Activated CD8-positive, alpha-beta T cell treated with anti-CD3 and anti-CD28 coated beads for 36 hours (primary cell): ENCODE measurements at regions not wholly inside any gene's neighbourhood (a gene's known extent, or its start where the extent isn't known, plus 50 kb on each side); places are given as distances from the start of the nearest gene placed in this dataset.

Source experiments
- ATAC-seq: fragments of 200-7000 bp; cut with Tn5 transposase; one replicate; pipeline ENCODE4 v1.10.0; 2021; ENCODE audit warnings: mild to moderate bottlenecking, moderate library complexity
- CTCF ChIA-PET: fragments of 350-600 bp; sonication (Branson Sonifier 250); formaldehyde crosslinking; loops from one replicate; lab custom pipeline; 2021; ENCODE audit warnings: antibody characterized with exemption; lab: Charles Lee
- POLR2A ChIA-PET: fragments of 350-600 bp; sonication (Branson Sonifier 250); formaldehyde crosslinking; loops from one replicate; lab custom pipeline; 2021; ENCODE audit warnings: antibody characterized with exemption; lab: Charles Lee
- DNase-seq: peaks from one replicate; pipeline ENCODE4 v3.0.0-alpha.2; 2020
- H3K27ac Mint-ChIP-seq: one replicate; pipeline ENCODE4 v1.8.0; 2021; ENCODE audit warnings: mild to moderate bottlenecking, mixed read lengths
- H3K27me3 Mint-ChIP-seq: one replicate; pipeline ENCODE4 v1.8.0; 2021; ENCODE audit warnings: mixed read lengths
- H3K36me3 Mint-ChIP-seq: one replicate; pipeline ENCODE4 v1.8.0; 2021; ENCODE audit warnings: low read depth, mixed read lengths
- H3K4me1 Mint-ChIP-seq: one replicate; pipeline ENCODE4 v1.8.0; 2021; ENCODE audit warnings: low read depth, mixed read lengths
- H3K4me3 Mint-ChIP-seq: one replicate; pipeline ENCODE4 v1.8.0; 2021; ENCODE audit warnings: mild to moderate bottlenecking, moderate library complexity, mixed read lengths
- H3K9me3 Mint-ChIP-seq: one replicate; pipeline ENCODE4 v1.8.0; 2021; ENCODE audit warnings: mixed read lengths
- intact Hi-C: fragments of 100-400 bp; cut with micrococcal nuclease; formaldehyde crosslinking; loops from one replicate; pipeline ENCODE4 v1.10.0; 2022
- TF ChIP-seq, protein P1 (sequence below): fragments of 200-600 bp; IDR thresholded peaks from one replicate; pipeline ENCODE4 v1.8.0; 2022; ENCODE audit warnings: antibody characterized with exemption, mild to moderate bottlenecking

DNA sequence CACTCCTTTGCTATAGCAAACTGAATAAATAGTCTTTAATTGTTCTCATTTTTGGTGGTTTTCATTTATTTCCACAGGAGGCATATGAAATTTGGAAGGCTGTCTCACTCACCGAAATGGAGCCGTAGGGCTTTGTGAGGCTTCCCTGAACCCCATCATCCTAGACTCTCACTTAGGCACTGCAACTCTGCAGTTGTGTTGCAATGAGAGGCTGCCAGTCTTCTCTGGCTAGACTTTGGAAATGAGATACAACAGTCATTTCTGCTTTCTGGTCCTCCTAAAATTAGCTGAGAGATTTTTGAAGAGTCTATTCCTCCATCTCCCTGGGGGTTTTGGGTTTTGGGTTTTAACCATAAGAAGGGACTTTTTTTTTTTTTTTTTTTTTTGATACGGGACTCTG is 146.5 kb downstream of the SH3BGRL start:
- no peak overlapping the region for H3K4me3 Mint-ChIP-seq
- DNase-seq (no peak), ATAC-seq (no peak)
- no peaks in the 10 kb centered on the region for H3K27me3 Mint-ChIP-seq
- intact Hi-C loops, result no loop called here
- no peak overlapping the region for H3K27ac Mint-ChIP-seq
- H3K9me3 Mint-ChIP-seq, result no peaks in the 10 kb centered on the region
- TF ChIP-seq, protein P1, sequence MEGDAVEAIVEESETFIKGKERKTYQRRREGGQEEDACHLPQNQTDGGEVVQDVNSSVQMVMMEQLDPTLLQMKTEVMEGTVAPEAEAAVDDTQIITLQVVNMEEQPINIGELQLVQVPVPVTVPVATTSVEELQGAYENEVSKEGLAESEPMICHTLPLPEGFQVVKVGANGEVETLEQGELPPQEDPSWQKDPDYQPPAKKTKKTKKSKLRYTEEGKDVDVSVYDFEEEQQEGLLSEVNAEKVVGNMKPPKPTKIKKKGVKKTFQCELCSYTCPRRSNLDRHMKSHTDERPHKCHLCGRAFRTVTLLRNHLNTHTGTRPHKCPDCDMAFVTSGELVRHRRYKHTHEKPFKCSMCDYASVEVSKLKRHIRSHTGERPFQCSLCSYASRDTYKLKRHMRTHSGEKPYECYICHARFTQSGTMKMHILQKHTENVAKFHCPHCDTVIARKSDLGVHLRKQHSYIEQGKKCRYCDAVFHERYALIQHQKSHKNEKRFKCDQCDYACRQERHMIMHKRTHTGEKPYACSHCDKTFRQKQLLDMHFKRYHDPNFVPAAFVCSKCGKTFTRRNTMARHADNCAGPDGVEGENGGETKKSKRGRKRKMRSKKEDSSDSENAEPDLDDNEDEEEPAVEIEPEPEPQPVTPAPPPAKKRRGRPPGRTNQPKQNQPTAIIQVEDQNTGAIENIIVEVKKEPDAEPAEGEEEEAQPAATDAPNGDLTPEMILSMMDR, result no peak
- CTCF ChIA-PET, result no interaction called here
- H3K4me1 Mint-ChIP-seq, result no peaks in the 10 kb centered on the region
- POLR2A ChIA-PET, result no interaction called here
- peaks cover 4% of the 10 kb centered on the region for H3K36me3 Mint-ChIP-seq

DNA sequence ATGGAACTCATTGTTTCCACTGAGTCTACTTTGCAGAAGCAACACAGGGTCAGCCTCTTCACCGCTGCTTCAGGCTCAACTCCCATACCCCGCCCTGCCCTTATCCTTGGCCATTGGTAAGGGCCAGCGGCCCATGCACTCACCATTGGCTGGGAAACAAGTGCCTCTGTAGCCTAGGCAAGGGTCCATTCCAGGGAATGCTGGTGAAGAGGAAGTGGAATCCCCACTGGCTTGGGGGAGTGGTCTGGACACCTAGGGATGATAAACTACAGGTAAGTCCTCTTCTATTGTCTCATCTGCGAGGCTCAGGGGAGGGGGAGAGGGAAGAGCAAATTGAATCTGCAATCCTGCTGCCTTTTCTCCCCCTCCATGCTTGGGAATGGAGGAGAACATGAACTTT is 153.1 kb downstream of the SH3BGRL start:
- no peaks in the 10 kb centered on the region for H3K27me3 Mint-ChIP-seq
- ATAC-seq, result no peak
- TF ChIP-seq, protein P1, result no peak
- no peaks in the 10 kb centered on the region for H3K36me3 Mint-ChIP-seq
- no peaks in the 10 kb centered on the region for H3K4me1 Mint-ChIP-seq
- CTCF ChIA-PET, result no interaction called here
- intact Hi-C loops, result no loop called here
- peaks cover 3% of the 10 kb centered on the region for H3K9me3 Mint-ChIP-seq
- H3K27ac Mint-ChIP-seq, result no peak overlapping the region
- no peak for DNase-seq
- H3K4me3 Mint-ChIP-seq, result no peak overlapping the region
- POLR2A ChIA-PET, result no interaction called here

DNA sequence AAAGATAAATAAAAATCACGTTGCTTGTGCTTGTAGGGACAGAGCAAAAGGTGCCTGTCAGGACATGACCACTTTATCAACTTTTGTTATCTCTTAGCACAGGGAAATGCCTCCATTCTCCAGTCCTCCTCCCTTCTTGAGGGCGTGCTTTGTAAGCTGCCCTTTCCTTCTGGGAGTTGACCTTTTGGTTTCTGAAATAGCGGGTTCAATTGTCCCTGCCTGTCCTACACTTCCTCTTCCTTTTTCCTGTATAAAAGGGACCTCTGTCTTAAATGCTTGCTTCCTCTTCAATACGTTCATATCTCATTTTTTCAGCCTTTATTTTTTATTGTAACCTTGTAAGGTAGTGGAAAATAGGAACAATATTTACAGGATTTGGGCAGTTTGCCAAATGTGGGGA is 153.5 kb downstream of the SH3BGRL start:
- Mint-ChIP-seq H3K4me3 (no peak overlapping the region), H3K9me3 (peaks cover 3% of the 10 kb centered on the region), H3K36me3 (no peaks in the 10 kb centered on the region), H3K27ac (no peak overlapping the region), H3K4me1 (no peaks in the 10 kb centered on the region), H3K27me3 (no peaks in the 10 kb centered on the region)
- ATAC-seq (no peak), DNase-seq (no peak)
- intact Hi-C loops, result no loop called here
- TF ChIP-seq, protein P1, result no peak
- ChIA-PET POLR2A (no interaction called here), CTCF (no interaction called here)

DNA sequence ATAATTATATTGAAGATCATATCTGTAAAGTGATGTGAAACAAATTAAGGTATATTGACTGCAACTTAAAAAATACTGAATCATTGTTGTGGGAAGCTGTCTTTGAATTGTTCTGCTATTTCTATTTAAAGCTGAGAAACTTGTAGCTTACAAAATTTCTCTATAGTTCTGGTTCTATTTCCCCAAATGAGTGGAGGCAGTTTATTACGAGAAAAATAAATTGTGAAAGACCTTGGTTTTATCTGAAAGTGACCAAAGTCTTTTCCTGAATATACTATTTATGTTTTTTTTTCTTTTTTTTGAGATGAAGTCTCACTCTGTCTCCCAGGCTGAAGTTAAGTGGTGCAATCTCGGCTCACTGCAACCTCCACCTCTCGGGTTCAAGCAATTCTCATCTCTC is 165.4 kb downstream of the SH3BGRL start:
- ATAC-seq (no peak), DNase-seq (no peak)
- H3K27me3 Mint-ChIP-seq, result no peaks in the 10 kb centered on the region
- CTCF ChIA-PET, result interaction anchor here (1.3 kb wide), 1 partner anchor 172 kb away, joined by 4 read pairs; no protein-coding TSS in a partner anchor
- H3K4me1 Mint-ChIP-seq, result no peaks in the 10 kb centered on the region
- H3K4me3 Mint-ChIP-seq, result no peak overlapping the region
- H3K36me3 Mint-ChIP-seq, result no peaks in the 10 kb centered on the region
- no peaks in the 10 kb centered on the region for H3K9me3 Mint-ChIP-seq
- TF ChIP-seq, protein P1, result no peak
- intact Hi-C loops, result no loop called here
- H3K27ac Mint-ChIP-seq, result no peak overlapping the region
- POLR2A ChIA-PET, result no interaction called here

DNA sequence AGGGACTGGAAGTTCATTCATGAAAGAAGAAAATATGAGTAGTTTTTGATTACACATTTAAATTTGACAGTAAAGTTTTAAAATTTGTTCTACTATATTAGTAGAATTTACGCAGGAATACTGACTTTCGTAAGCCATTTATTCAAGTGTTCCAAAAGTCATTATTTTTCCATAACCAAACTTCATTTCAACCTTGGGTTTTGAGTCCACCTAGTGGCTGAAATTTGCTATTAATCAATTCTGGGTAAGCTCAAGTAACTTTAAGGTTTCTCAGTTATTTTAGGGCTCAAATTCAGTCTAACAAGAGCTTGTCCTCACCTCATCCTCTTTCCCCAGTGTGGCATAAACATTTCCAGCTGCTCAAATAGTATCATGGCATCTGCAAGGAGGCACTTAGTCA is 175.4 kb downstream of the SH3BGRL start:
- ChIA-PET CTCF (interaction anchor here (0.7 to 1.6 kb wide), 8 partner anchors 11 to 203 kb away, joined by 3 to 9 read pairs (median 4); partner anchors contain the start of genes HMGN5 and SH3BGRL), POLR2A (no interaction called here)
- TF ChIP-seq, protein P1, result peak; percentile 42
- Mint-ChIP-seq H3K27ac (no peak overlapping the region), H3K9me3 (no peaks in the 10 kb centered on the region), H3K4me1 (no peaks in the 10 kb centered on the region), H3K36me3 (no peaks in the 10 kb centered on the region), H3K27me3 (peaks cover 8% of the 10 kb centered on the region), H3K4me3 (no peak overlapping the region)
- DNase-seq (no peak), ATAC-seq (no peak)
- intact Hi-C loops, result loop anchor here (10.0 kb wide), 1 partner anchor 203 kb away; no protein-coding TSS in a partner anchor
